GM11168 (cell line): ENCODE measurements at regions not wholly inside any gene's neighbourhood (a gene's known extent, or its start where the extent isn't known, plus 50 kb on each side); places are given as distances from the start of the nearest gene placed in this dataset.
"Not testable (repeated sequence)": the region's sequence is repeated elsewhere in the genome, so short reads cannot be mapped to it uniquely, and the experiment has no call there.

ENCODE experiments used
- in situ Hi-C: fragments of 300-500 bp; cut with MboI; formaldehyde crosslinking; loops from one replicate; pipeline ENCODE4 v1.12.0; 2022; ENCODE audit warnings: low sequenced_read_pairs; ENCODE audit not compliant: unreplicated experiment

- in situ Hi-C loops: no loop called here
Measured at GRCh38 chr18:1599196-1599595, 694.5 kb downstream of the ADCYAP1 start.

GRCh38 chr18:1604751-1605150 is 700.1 kb downstream of the ADCYAP1 start:
- in situ Hi-C loops: no loop called here

DNA sequence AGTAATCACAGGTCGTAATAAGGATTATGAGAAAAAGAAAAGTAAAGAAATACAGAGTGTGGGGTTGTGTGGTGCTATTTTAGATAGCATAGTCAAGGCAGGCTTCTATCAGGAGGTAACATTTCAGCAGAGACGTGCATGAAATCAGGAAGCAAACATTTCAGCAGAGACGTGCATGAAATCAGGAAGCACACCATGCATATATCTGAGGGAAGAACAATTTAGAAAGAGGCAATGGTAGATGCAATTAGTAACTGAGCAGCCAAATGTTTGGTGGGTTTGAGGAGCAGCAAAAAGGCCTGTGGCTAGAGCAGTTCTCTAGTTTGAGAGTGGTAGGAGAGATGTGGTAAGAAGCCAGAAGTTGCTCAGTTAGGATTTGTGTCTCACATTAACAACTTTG is 713.7 kb downstream of the ADCYAP1 start:
- in situ Hi-C loops: no loop called here

- in situ Hi-C loops: no loop called here
Measured at GRCh38 chr18:1619507-1619906, 714.8 kb downstream of the ADCYAP1 start.

GRCh38 chr18:1624612-1625011 is 719.9 kb downstream of the ADCYAP1 start:
- in situ Hi-C loops: no loop called here

GRCh38 chr18:1627494-1627893 is 722.8 kb downstream of the ADCYAP1 start:
- in situ Hi-C loops: no loop called here

DNA sequence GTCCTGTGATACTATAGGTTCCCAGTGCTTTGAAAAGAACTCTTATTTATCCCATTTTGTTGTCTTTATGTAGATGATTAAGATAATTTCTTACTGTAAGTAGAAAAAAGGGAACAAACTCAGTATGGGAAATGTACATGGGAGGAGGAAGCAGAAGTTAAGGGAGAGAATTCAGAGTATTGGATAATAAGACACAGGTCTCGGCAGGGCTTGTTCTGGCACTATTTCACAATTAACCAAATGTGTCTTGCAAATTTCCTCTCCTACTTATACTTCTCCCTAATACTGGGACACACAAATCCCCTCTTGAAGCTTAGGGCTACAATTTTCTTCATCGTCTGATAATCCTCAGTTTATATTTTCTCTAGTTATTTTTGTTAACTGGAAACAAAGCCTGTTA is 744.0 kb downstream of the ADCYAP1 start:
- in situ Hi-C loops: no loop called here

- in situ Hi-C loops: no loop called here
Measured at GRCh38 chr18:1652018-1652417, 747.3 kb downstream of the ADCYAP1 start.

DNA sequence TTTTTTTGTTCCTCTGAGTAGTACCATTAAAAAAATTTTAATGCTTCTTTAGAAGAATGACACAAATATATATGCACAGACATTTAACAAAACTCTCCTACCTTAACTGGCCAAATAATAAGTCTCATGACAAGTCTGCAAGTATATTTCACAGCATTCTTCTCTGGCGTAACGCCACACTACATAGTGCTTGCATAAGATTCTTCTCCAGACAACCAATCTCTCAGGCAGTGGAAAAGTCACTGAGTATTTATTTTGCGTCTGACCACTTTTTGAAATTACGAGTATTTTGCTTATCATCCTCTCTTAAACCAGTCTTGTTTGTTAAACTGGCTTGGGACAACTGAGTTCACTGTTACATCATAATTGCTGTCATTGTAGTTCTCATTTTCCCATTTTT is 749.2 kb downstream of the ADCYAP1 start:
- in situ Hi-C loops: no loop called here

DNA sequence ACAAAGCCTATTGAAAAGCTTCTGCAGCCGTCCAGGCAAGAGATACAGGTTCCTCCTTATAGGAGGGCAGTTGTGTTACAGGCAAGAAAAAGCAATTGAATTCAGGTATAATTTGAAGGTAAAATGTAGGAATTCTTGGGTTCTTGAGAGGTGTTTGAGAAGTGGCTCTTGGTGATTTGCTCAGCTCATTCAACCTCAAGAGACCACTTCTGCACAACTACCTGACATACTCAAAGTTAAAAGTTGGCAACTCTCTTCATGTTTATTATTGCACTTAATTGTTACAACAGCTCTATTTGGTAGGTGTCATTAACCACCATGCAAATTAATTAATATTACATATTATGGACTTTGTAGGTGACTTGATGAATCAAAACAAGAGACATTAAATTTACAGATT is 753.2 kb downstream of the ADCYAP1 start:
- in situ Hi-C loops: no loop called here

DNA sequence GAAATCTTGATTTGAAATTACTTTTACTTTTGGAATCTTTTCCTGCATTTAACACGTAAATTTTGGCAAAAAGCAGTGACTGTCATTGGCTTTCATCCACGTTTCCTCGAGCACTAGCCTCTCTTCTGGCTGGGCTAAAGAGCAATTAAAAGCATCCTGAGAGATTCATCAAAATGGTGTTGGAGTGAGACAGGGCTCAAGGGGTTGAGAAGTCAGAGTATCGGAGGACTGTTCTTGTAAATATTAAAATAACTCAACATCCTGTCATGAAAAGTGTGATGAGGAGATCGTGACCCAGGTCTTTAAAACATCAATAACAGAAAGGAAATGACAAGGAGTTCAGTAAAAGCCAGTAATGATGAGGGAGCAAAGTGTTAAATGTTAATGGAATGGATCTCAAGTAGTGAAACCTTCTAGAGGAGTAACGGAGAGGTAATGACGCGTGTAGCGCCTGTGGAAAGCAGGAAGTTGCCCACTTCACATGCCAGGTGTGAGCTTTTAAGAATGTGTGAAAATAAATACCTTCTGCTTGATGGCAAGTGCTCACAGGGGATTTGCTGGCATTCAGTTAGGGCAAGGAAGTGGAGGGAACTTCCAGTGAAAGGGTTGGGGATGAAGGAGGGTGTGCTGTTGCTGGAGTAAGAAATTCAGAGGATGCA is 754.4 kb downstream of the ADCYAP1 start:
- in situ Hi-C loops: no loop called here

DNA sequence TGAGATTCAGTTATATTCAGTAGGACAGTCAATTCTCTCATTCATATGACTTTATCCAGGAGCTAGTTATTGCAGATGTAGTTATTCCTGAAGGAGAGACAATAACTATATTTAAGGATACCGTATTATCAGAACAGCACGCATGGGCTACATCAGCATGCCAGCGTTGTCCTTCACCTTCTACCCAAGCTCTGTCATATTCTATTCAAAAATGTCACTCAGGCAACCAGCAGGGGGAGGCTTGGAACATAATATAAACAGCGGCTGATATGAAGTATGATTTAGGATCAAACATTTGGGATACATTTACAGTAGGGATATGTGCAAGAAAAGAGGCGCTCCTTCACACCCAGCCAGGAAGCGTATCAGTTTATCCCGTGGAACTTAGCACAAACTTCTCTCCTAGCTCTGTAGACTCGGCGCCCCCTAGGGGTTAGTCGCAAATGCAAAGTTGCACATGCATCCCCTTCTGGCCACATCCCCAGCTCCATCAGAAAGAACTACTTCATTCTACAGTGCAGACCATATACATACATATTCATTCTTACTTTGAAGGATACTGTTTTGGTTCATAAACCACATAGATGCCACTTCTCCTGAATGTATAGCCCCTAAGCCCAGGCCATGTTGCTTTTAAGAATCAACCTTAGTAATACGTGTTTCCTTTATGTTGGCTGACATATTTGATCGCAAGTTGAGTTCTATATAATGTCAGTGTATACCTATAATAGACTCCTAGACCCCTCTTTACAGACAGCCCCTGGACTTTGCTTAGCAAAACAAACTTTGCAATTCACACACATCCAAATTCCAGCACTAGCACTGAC is 759.4 kb downstream of the ADCYAP1 start:
- in situ Hi-C loops: no loop called here

GRCh38 chr18:1665079-1665478 is 760.4 kb downstream of the ADCYAP1 start:
- in situ Hi-C loops: no loop called here

DNA sequence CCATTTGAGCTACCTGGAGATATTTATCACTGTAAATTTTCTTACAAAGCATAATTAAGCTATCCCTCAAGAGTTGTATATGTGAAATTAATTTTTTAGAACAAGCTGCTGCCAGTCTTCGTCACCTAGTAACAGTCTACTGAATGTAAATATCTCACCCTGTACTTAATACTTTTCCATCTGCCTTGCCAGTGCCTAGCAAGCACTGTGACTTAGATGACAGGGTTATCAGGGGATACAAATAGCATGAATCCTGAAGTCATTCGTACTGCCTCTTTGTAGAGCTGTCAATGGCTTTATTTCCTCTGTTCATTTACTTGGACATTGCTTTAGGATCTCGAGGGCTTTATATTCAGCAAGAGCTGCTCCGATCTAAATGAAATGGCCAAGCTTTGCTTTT is 763.6 kb downstream of the ADCYAP1 start:
- in situ Hi-C loops: no loop called here

- in situ Hi-C loops: not testable (repeated sequence)
Measured at GRCh38 chr18:1671710-1672109, 767.0 kb downstream of the ADCYAP1 start.

- in situ Hi-C loops: no loop called here
Measured at GRCh38 chr18:1676387-1676786, 771.7 kb downstream of the ADCYAP1 start.

GRCh38 chr18:1680108-1680507 is 775.4 kb downstream of the ADCYAP1 start:
- in situ Hi-C loops: no loop called here

DNA sequence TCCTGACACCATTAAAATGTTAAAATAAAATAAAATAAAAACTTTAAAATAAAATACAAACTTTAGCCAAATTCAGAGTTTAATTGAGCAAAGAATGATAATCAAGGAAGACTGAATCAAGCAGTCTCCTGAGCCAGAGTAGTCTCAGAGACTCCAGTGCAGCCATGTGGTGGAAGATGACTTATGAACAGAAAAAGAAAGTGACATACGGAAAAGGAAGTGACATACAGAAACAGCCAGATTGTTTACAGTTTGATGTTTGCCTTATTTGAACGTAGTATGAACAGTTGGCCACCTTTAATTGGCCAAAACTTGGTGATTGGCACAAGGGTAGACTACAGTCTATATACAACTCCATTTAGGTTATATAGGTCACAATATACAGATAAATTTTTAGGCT is 787.2 kb downstream of the ADCYAP1 start:
- in situ Hi-C loops: no loop called here

- in situ Hi-C loops: no loop called here
Measured at GRCh38 chr18:1708006-1708405, 803.3 kb downstream of the ADCYAP1 start.

- in situ Hi-C loops: no loop called here
Measured at GRCh38 chr18:1710114-1710513, 805.4 kb downstream of the ADCYAP1 start.

DNA sequence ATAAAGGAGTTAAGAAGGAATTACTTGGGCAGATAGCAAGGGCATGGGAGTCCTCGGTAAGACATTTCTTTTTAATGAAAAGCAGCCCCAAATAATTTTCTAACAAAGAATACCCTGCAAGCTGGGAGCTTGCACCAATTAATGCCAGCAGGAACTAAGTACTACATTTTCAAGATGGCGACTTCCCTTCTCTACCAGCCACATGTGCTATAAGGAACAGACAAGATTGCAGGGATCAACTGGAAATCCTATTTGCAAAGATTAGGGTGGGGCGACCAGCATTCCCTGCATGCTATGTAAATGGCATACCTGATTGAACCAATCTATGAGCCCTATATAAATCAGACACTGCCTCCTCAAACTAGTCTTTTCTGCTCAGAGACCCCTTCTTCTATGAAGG is 827.5 kb downstream of the ADCYAP1 start:
- in situ Hi-C loops: no loop called here

- in situ Hi-C loops: no loop called here
Measured at GRCh38 chr18:1746131-1746530, 825.2 kb downstream of the METTL4 start.
